Trophoblast cell (in vitro differentiated cells and primary cell): ENCODE measurements at regions not wholly inside any gene's neighbourhood (a gene's known extent, or its start where the extent isn't known, plus 50 kb on each side); places are given as distances from the start of the nearest gene placed in this dataset.
"Not testable (repeated sequence)": the region's sequence is repeated elsewhere in the genome, so short reads cannot be mapped to it uniquely, and the experiment has no call there.

Experiments
- DNase-seq, 2 donors: peaks; one replicate each; pipeline ENCODE4 v3.0.0-alpha.2; 2016
- H2AFZ ChIP-seq: 2 replicates; pipeline ENCODE4 v1.6.1; 2013; ENCODE audit warnings: low read length, moderate library complexity, mild to moderate bottlenecking; ENCODE audit not compliant: insufficient read depth, poor library complexity
- H2AK5ac ChIP-seq: 2 replicates; pipeline ENCODE4 v1.6.1; 2013; ENCODE audit warnings: mild to moderate bottlenecking, low read length
- H2BK120ac ChIP-seq: 2 replicates; pipeline ENCODE4 v1.6.1; 2013; ENCODE audit warnings: low read length, mild to moderate bottlenecking, moderate library complexity; ENCODE audit not compliant: insufficient read depth, poor library complexity
- H2BK12ac ChIP-seq: 2 replicates; pipeline ENCODE4 v1.6.1; 2013; ENCODE audit warnings: mild to moderate bottlenecking, low read length, moderate library complexity
- H2BK5ac ChIP-seq: 2 replicates; pipeline ENCODE4 v1.6.1; 2013; ENCODE audit warnings: low read length, low read depth, moderate library complexity, mild to moderate bottlenecking; ENCODE audit not compliant: poor library complexity
- H3K14ac ChIP-seq: 2 replicates; pipeline ENCODE4 v1.6.1; 2013; ENCODE audit warnings: mild to moderate bottlenecking, low read length
- H3K18ac ChIP-seq: 2 replicates; pipeline ENCODE4 v1.6.1; 2013; ENCODE audit warnings: mild to moderate bottlenecking, low read length
- H3K23ac ChIP-seq: 2 replicates; pipeline ENCODE4 v1.6.1; 2013; ENCODE audit warnings: low read length
- H3K27ac ChIP-seq: 2 replicates; pipeline ENCODE4 v1.5.1; 2013; ENCODE audit warnings: low read depth, mild to moderate bottlenecking, inconsistent platforms, low read length, moderate library complexity
- H3K27me3 ChIP-seq: 2 replicates; pipeline ENCODE4 v1.6.1; 2013; ENCODE audit warnings: inconsistent platforms, mild to moderate bottlenecking, low read length, moderate library complexity; ENCODE audit not compliant: insufficient read depth
- H3K36me3 ChIP-seq, 2 experiments: 1 replicate in 1 of 2; 2 replicates in 1 of 2; pipeline ENCODE4 v1.6.1; 2013; ENCODE audit warnings: low read length in 2 of 2, mild to moderate bottlenecking in 2 of 2, moderate library complexity in 1 of 2; ENCODE audit not compliant: insufficient read depth in 2 of 2, control insufficient read depth in 1 of 2
- H3K4ac ChIP-seq: 2 replicates; pipeline ENCODE4 v1.6.1; 2013; ENCODE audit warnings: low read depth, mild to moderate bottlenecking, low read length, moderate library complexity
- H3K4me1 ChIP-seq, 2 experiments: 1 replicate in 1 of 2; 2 replicates in 1 of 2; pipeline ENCODE4 v1.6.1; 2013; ENCODE audit warnings: low read length in 2 of 2, mild to moderate bottlenecking in 2 of 2, moderate library complexity in 1 of 2; ENCODE audit not compliant: insufficient read depth in 2 of 2, control insufficient read depth in 1 of 2
- H3K4me2 ChIP-seq: 2 replicates; pipeline ENCODE4 v1.6.1; 2013; ENCODE audit warnings: inconsistent platforms, mild to moderate bottlenecking, low read length, moderate library complexity
- H3K4me3 ChIP-seq: 2 replicates; pipeline ENCODE4 v1.5.1; 2013; ENCODE audit warnings: mild to moderate bottlenecking, low read depth, low read length, inconsistent platforms
- H3K79me1 ChIP-seq: one replicate; pipeline ENCODE4 v1.6.1; 2013; ENCODE audit warnings: low read length
- H3K79me2 ChIP-seq: 2 replicates; pipeline ENCODE4 v1.6.1; 2013; ENCODE audit warnings: low read length, mild to moderate bottlenecking; ENCODE audit not compliant: control insufficient read depth, insufficient read depth, poor library complexity
- H3K9ac ChIP-seq: 2 replicates; pipeline ENCODE4 v1.6.1; 2013; ENCODE audit warnings: mild to moderate bottlenecking, low read length
- H3K9me3 ChIP-seq: 2 replicates; pipeline ENCODE4 v1.6.1; 2013; ENCODE audit warnings: low read depth, mild to moderate bottlenecking, control low read depth, inconsistent platforms, low read length; ENCODE audit not compliant: insufficient read depth
- H4K12ac ChIP-seq: 2 replicates; pipeline ENCODE4 v1.6.1; 2013; ENCODE audit warnings: low read depth, mild to moderate bottlenecking, low read length, moderate library complexity
- H4K8ac ChIP-seq: 2 replicates; pipeline ENCODE4 v1.6.1; 2013; ENCODE audit warnings: low read depth, mild to moderate bottlenecking, low read length, moderate library complexity
- H4K91ac ChIP-seq: one replicate; pipeline ENCODE4 v1.6.1; 2013; ENCODE audit warnings: low read depth, mild to moderate bottlenecking, low read length, moderate library complexity
- WGBS: extraction: QIAGEN DNeasy Blood & Tissue Kit; methylation state at CpG from one replicate; pipeline ENCODE4 v1.1.7; 2013; ENCODE audit warnings: missing lambda C conversion rate; ENCODE audit not compliant: insufficient read length, insufficient coverage; ENCODE audit errors: extremely low coverage; 5-methylcytosine and 5-hydroxymethylcytosine counted together

DNA sequence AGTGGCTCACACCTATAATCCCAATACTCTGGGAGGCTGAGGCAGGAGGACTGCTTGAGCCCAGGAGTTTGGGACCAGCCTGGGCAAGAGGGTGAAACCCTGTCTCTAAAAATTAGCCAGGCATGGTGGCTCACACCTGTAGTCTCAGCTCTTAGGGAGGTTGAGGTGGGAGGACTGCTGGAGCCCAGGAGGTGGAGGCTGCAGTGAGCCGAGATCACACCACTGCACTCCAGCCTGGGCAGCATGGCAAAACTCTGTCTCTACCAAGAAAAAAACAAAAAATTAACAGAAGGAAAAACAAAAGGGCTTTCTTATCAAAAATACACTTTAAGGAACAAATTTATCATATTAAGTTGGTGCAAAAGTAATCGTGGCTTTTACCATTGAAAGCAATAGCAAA is 51.8 kb upstream of the TNK2 start:
- not testable (repeated sequence) for H3K18ac ChIP-seq, H2BK5ac ChIP-seq, H4K12ac ChIP-seq, H3K9me3 ChIP-seq, H2BK12ac ChIP-seq, H4K8ac ChIP-seq, H2BK120ac ChIP-seq, DNase-seq, H2AK5ac ChIP-seq, H3K27ac ChIP-seq, H3K79me1 ChIP-seq, H3K79me2 ChIP-seq, H3K27me3 ChIP-seq, H3K4ac ChIP-seq, H3K14ac ChIP-seq, H3K9ac ChIP-seq, H3K4me2 ChIP-seq, H4K91ac ChIP-seq, H3K4me1 ChIP-seq, H3K4me3 ChIP-seq, H3K23ac ChIP-seq, H2AFZ ChIP-seq
- peaks cover 20 to 28% of the 10 kb centered on the region in 2 experiments for H3K36me3 ChIP-seq
- WGBS = no CpG with 5 or more reads among the region's 2 CpGs

- H3K4me1 ChIP-seq, H4K12ac ChIP-seq, H2AK5ac ChIP-seq, H4K91ac ChIP-seq, H3K9me3 ChIP-seq, H3K23ac ChIP-seq, H3K27me3 ChIP-seq, H2BK5ac ChIP-seq, H4K8ac ChIP-seq, H2BK120ac ChIP-seq, H3K4me3 ChIP-seq, H3K18ac ChIP-seq, H3K27ac ChIP-seq, H3K9ac ChIP-seq, H3K14ac ChIP-seq, H3K79me1 ChIP-seq, H3K4me2 ChIP-seq, H2BK12ac ChIP-seq, H3K4ac ChIP-seq, H2AFZ ChIP-seq, H3K79me2 ChIP-seq: not testable (repeated sequence)
- peak in 1 of 2 donors; percentile 14 for DNase-seq
- WGBS = no CpG with 5 or more reads among the region's 15 CpGs
- peaks cover 14 to 22% of the 10 kb centered on the region in 2 experiments for H3K36me3 ChIP-seq
Measured at GRCh38 chr3:195959367-195960157, 51.2 kb upstream of the TNK2 start.

DNA sequence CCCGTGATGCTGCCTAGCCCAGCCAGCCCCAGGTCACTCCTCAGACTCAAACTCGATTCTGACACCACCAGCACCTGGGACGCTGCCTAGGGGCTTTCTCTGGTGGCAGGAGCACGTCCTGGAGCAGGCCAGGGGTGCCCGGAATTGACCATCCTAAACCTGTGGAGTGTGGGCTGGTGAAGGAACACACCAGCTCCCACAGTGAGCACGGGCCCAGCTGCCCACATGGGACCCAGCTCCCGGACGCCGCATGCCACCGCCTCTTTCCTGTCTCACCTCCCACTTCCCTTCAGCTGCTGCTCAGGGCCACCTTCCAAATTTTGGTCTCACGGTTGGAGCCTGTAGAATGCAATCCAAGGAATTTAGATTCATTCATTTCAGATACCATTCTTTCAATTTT is 50.4 kb upstream of the TNK2 start:
- not testable (repeated sequence) for H4K8ac ChIP-seq, H2BK5ac ChIP-seq, H3K27me3 ChIP-seq, H3K4me3 ChIP-seq, H3K9ac ChIP-seq, H4K12ac ChIP-seq, H2AK5ac ChIP-seq, H2BK12ac ChIP-seq, H3K79me2 ChIP-seq, H3K4ac ChIP-seq, H3K18ac ChIP-seq, H3K14ac ChIP-seq, H3K23ac ChIP-seq, H2BK120ac ChIP-seq, H3K9me3 ChIP-seq, H2AFZ ChIP-seq, H3K4me2 ChIP-seq, H3K4me1 ChIP-seq, H4K91ac ChIP-seq, H3K27ac ChIP-seq, H3K79me1 ChIP-seq
- H3K36me3 ChIP-seq = peaks cover 13 to 21% of the 10 kb centered on the region in 2 experiments
- no CpG with 5 or more reads among the region's 11 CpGs for WGBS
- DNase-seq = peak in 1 of 2 donors; percentile 4
